G401 (cell line): ENCODE measurements at regions not wholly inside any gene's neighbourhood (a gene's known extent, or its start where the extent isn't known, plus 50 kb on each side); places are given as distances from the start of the nearest gene placed in this dataset.

Source experiments
- DNase-seq: peaks from one replicate; pipeline ENCODE4 v3.0.0-alpha.2; 2015; ENCODE audit warnings: low spot score
- in situ Hi-C: cut with HindIII; loops from 2 replicates; pipeline ENCODE4 v1.10.0; 2016; ENCODE audit warnings: low sequenced_read_pairs, mixed read lengths

DNA sequence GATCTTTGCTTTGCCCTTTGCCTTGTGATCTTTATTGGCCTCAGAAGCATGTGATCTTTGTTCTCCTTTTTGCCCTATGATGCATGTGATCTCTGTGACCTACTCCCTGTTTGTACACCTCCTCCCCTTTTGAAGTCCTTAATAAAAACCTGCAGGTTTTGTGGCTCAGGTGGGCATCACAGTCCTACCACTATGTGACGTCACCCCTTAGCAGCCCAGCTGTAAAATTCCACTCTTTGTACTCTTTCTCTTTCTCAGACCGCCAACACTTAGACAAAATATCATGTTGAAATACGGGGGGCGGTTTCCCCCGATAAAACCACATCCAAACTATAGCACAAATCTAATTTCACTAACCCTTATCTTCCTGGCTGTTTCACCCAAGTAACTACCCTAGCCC, 76.7 kb upstream of the RAPGEF4 start:
- no peak for DNase-seq

DNA sequence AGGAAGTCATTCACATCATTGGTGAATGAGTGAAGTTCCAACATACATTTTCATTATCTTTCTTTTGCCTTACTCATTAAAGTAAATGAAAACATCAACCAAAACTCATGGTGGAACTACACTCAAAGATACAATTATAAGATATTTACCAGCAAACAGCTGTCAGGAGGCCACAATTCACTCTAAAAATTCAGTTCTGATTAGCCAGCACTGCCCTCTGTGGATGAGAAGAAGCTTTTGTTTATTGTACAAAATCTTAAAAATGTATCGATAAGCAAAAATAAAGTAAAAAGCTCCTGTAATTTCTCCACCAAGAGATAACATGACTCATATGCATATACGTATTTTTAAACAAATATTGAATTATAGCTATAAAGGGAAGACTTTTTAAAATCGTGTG, 73.5 kb upstream of the RAPGEF4 start:
- in situ Hi-C loops: no loop called here
- DNase-seq: no peak

More for the DNA sequence above, 76.7 kb upstream of the RAPGEF4 start:
- in situ Hi-C loops: no loop called here

DNA sequence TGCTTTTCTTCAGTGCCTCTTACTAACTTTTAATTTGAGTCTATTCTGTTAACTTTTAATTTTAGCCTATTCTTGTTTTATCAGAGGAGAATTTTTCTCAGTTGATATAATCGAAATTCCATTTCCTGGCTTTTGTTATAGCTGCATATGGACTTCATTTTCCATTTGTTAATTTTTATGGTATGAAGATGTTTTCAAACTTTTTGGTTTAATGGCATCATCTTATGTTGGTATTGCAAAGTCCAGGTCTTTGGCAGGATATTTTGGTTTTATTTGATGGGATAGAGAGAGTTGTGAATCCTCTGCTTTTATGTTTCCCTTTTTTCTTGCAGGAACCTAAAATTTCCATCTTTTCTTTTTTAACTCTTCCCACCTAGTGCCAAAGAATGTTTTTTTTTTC, 70.9 kb upstream of the RAPGEF4 start:
- in situ Hi-C loops: no loop called here
- DNase-seq: no peak

DNA sequence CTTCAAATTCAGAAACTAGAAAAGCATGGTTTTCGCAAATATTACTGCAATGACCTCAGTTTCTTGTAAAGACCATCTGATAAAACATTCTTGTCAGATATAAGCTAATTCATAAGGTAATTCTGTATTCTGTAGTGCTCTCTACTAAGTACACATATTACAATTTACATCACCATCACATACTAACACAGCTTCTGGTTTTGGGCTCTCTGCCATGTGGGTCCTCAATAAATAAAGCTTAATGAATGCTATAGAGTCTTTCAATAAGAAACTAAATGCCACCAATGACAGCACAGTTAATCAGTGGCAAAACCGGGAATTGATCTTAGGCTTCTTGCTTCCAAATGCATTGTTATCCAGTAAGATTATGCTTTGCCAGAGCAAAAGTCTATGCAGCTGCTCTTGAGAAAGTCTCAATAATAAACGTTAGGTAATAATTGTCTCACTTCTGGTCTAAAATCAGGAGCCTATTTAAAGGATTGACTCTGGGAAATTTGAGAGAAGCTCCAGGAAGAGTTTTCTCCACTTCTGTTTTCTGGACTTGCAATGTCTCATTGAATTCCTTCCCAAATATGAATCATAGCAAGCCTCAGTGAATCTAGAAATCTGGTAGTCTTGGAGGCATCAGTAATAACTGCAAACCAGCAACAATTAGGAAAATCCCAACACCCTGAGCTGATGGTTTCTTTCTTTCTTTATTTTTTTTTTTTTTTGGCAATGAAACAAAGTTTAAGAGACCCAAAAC, 67.9 kb upstream of the RAPGEF4 start:
- in situ Hi-C loops: no loop called here
- DNase-seq: no peak

DNA sequence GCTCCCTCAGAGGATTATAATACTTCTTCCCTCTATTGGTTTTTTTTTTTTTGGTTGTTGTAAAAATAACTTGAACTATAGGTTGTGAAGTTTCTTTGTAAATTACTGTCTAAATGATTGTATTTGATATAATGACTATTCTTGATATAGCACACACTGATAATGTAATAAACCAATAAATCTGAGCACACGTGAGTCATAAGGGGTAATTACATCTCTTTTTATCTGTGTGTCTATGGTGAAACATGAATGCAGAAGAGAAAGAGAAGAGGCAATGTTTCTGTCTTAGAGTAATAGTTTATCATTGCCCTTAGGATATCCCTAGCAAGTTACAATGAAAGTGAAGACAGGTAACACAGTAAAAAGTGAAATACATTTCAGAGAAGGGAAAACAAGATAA, 64.1 kb upstream of the RAPGEF4 start:
- in situ Hi-C loops: no loop called here
- no peak for DNase-seq

DNA sequence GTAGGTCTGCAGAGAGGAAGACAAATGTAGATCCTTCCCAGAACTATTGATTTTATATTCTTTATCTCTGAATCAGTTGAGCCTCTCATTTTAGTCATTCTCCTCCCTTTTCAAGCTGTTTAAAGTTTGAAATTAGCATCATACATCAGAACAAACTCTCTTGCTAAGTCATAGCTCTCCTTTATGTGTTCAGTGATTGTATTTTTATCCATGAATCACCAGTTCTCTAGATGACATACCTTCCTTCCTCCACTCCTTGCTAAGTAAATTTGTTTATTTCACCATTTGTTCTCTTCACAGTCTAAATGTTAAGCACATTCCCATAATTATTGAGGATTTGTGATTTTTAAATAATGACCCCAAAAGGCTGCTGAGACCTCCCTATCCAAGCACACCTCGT, 63.5 kb upstream of the RAPGEF4 start:
- DNase-seq: no peak
- in situ Hi-C loops: no loop called here

DNA sequence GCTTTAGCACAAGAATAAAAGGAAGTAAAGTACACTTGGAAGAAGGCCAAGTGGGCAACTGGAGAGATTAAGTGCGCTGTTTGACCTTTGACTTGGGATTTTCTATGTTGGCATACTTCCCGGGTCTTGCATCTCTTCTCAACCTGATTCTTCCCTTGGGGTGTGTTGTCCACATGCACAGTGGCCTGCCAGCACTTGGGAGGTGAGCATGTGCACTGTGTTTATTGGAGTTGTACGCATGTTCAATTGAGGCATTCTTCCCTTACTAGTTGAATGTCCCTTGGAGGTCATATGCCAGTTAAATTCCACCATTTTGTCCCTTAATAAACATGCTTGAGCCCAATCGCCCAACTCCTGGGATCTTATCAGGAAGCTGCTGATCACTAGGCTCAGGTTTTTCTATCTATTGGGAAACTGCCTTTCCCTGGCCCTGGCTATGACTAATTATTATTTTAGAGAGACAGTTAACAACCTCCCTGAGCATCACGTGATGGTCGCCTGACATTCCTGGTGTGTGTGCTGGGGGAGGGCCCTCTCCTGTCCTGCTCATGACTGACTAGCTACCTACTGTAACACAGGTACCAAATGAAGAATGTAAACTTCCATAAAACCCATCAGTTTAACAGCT, 62.5 kb upstream of the RAPGEF4 start:
- no peak for DNase-seq
- in situ Hi-C loops: no loop called here

DNA sequence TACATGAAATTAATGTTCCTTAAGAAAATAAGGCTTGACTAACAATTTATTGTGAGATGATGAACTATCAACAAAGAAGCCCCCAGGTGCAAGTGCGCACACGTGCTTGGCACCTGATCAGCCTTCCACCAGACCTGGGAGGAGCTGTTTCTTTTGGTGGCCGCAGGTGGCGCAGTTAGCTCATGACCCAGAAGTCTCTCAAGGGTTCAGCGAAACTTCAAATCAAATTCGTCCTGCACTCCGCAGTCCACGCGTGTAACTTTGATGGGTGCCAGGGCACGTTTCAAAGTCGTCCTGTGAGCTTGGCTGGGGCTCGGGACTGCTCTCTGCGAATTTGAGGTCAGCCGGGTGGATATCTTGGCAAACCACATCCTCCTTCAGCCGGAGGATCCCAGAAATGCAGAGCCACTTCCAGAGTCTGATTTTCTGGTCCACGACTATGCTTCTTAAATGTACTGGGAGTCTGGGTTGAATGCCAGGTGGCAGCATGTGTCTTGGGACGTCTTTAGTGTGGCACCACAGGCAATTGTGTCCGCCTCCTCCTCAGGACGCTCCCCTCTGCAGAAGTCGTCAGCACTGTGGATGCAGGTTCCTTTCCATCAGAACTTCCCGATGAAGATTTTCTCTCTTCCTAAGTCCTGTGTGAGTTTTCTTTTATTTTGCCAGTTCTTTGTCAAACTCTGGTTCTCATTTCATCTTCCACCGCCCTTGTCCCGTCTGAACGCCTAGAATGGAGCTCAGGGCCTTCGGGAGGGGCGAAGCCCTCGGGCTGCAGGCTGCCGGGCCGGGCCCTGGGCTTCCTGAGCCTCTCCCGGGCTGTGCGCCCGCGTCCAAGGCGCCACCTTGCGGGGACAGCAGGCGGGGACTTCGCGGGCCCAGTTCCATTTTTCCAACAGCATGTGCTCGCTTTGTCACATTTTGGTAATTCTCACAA, 61.3 kb upstream of the RAPGEF4 start:
- in situ Hi-C loops: no loop called here
- peak; percentile 28 for DNase-seq

DNA sequence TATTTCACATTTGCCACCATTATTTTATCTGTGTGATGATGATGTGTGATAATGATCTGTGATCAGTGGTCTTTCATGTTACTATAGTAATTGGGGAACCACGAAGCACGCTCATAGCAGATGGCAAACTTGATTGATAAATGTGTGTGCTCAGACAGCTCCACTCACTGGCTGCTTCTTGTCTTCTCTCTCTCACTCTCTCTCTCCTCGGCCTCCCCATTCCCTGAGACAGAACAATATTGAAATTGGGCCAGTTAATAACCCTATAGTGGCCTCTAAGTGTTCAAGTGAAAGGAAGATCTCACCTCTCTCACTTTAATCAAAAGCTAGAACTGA, 60.7 kb upstream of the RAPGEF4 start:
- DNase-seq: no peak
- in situ Hi-C loops: no loop called here

DNA sequence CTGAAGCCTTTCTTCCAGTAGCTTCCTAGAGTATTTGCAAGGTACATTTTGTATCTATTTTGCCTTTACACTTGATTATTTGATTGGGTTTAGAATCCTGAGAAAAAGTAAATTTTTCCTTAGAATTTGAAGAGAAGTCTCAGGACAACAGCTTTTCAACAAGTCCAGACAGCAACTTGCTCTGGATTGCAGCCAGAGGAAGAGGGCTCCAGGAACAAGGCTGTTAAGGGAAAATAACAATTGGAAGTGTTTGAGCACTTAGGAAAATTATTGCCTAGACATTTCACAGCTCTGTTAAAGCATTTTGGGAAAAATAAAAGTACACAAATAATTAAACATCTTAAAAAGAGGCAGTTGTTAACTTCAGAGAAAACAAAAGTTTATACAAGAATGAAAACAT, 58.3 kb upstream of the RAPGEF4 start:
- no peak for DNase-seq

DNA sequence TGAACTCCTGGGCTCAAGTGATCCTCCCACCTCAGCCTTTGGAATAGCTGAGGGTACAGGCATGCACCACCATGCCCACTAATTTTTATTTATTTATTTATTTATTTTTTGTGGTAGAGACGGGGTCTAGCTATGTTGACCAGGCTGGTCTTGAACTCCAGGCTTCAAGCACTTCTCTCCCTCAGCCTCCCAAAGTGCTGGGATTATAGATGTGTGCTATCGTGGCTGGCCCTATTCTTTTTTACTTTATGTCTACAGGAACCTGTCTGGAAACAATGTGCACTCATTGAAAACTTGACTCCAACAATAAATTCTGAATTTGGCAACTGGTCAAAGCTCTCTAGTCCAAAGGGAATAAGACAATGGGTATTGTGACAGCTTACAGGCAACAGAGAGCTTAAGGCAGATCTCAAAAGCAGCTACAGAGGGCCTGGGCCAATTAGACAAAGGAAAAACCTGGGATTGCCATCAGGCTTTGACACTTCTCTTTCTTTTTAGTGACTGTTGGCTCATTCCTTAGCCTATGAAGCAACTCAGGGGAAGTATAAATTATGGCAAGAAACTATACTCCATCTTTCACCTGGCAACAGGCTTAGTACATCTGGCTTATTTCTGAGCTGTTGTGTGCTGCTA, 55.1 kb upstream of the RAPGEF4 start:
- no peak for DNase-seq
- in situ Hi-C loops: no loop called here

More for the DNA sequence above, 58.3 kb upstream of the RAPGEF4 start:
- in situ Hi-C loops: no loop called here

DNA sequence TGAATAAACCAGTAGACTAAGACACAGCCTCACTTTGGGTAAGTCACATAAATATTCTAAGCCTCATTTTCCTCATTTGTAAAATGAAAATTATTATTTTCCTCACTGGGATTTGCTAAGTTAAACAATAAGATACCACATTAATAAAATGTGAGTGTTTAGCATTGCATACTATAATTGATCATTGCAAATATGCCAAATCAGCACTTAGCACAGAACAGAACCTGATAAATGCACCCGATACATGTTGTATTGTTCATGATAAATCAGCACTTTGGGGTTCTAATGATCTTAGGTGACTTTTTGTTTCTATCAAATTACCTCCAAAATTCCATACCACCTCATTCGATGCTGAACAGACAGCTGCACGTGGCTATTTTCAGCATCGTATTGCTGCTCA, 50.2 kb upstream of the RAPGEF4 start:
- no peak for DNase-seq
- in situ Hi-C loops: no loop called here
